Right atrium auricular region (tissue), 2 donors: ENCODE measurements at regions not wholly inside any gene's neighbourhood (a gene's known extent, or its start where the extent isn't known, plus 50 kb on each side); places are given as distances from the start of the nearest gene placed in this dataset.

Experiments
- DNase-seq: peaks from one replicate; pipeline ENCODE4 v3.0.0-alpha.2; 2019; ENCODE audit warnings: low spot score
- H3K27ac ChIP-seq, 2 donors: fragments of 200-600 bp; sonication (generic); 1 replicate in 1 of 2; 2 replicates in 1 of 2; pipeline ENCODE4 v1.5.1; 2016 to 2019
- H3K27me3 ChIP-seq, 2 donors: fragments of 200-600 bp; sonication (generic); one replicate each; pipeline versions ENCODE4 v1.5.1 to v1.6.0; 2017 to 2019
- H3K36me3 ChIP-seq: fragments of 200-600 bp; sonication (generic); one replicate; pipeline ENCODE4 v1.5.1; 2016
- H3K4me1 ChIP-seq, 2 donors: fragments of 200-600 bp; sonication (generic); one replicate each; pipeline versions ENCODE4 v1.5.1 to v1.6.0; 2017 to 2019
- H3K4me3 ChIP-seq, 2 donors: fragments of 200-600 bp; sonication (generic); 1 replicate in 1 of 2; 2 replicates in 1 of 2; pipeline ENCODE4 v1.5.1; 2017 to 2019; ENCODE audit warnings: mild to moderate bottlenecking in 1 of 2, moderate library complexity in 1 of 2
- H3K9me3 ChIP-seq, 2 donors: fragments of 200-600 bp; sonication (generic); one replicate each; pipeline ENCODE4 v1.5.1; 2019
- CTCF ChIP-seq, 2 donors: fragments of 200-600 bp; sonication (generic); IDR thresholded peaks; one replicate each; pipeline ENCODE4 v1.5.1; 2019; ENCODE audit warnings: antibody characterized with exemption in 2 of 2

GRCh38 chr4:100827756-100828155 lies 309.9 kb upstream of the EMCN start:
- DNase-seq: no peak
- H3K4me1 ChIP-seq: no peaks in the 10 kb centered on the region
- H3K36me3 ChIP-seq: no peaks in the 10 kb centered on the region
- no peaks in the 10 kb centered on the region for H3K27me3 ChIP-seq
- H3K27ac ChIP-seq: no peak overlapping the region
- TF ChIP-seq CTCF (IDR thresholded peaks at IDR 0.05): no peak
- no peaks in the 10 kb centered on the region for H3K9me3 ChIP-seq
- H3K4me3 ChIP-seq: no peak overlapping the region

- no peak for DNase-seq
- TF ChIP-seq CTCF (IDR thresholded peaks at IDR 0.05): no peak
- no peak overlapping the region for H3K27ac ChIP-seq
- no peak overlapping the region for H3K4me3 ChIP-seq
- no peaks in the 10 kb centered on the region for H3K36me3 ChIP-seq
- no peaks in the 10 kb centered on the region for H3K9me3 ChIP-seq
- no peaks in the 10 kb centered on the region for H3K27me3 ChIP-seq
- no peaks in the 10 kb centered on the region for H3K4me1 ChIP-seq
Observed at GRCh38 chr4:100826808-100827548, 309.2 kb upstream of the EMCN start.

GRCh38 chr4:100826067-100826466 lies 308.2 kb upstream of the EMCN start:
- Histone ChIP-seq H3K4me3 (no peak overlapping the region), H3K36me3 (no peaks in the 10 kb centered on the region), H3K9me3 (no peaks in the 10 kb centered on the region), H3K27ac (no peak overlapping the region), H3K4me1 (no peaks in the 10 kb centered on the region), H3K27me3 (no peaks in the 10 kb centered on the region)
- DNase-seq: no peak
- no peak for TF ChIP-seq CTCF (IDR thresholded peaks at IDR 0.05)

- no peak overlapping the region for H3K4me3 ChIP-seq
- no peaks in the 10 kb centered on the region for H3K9me3 ChIP-seq
- H3K4me1 ChIP-seq: no peaks in the 10 kb centered on the region
- no peaks in the 10 kb centered on the region for H3K36me3 ChIP-seq
- H3K27me3 ChIP-seq: no peaks in the 10 kb centered on the region
- TF ChIP-seq CTCF (IDR thresholded peaks at IDR 0.05): no peak
- H3K27ac ChIP-seq: no peak overlapping the region
- DNase-seq: no peak
Observed at GRCh38 chr4:100823993-100824323, 306.1 kb upstream of the EMCN start.

- no peak for DNase-seq
- H3K9me3 ChIP-seq: no peaks in the 10 kb centered on the region
- no peak overlapping the region for H3K4me3 ChIP-seq
- no peaks in the 10 kb centered on the region for H3K36me3 ChIP-seq
- H3K4me1 ChIP-seq: no peaks in the 10 kb centered on the region
- TF ChIP-seq CTCF (IDR thresholded peaks at IDR 0.05): no peak
- H3K27me3 ChIP-seq: no peaks in the 10 kb centered on the region
- H3K27ac ChIP-seq: no peak overlapping the region
Observed at GRCh38 chr4:100823066-100823992, 305.5 kb upstream of the EMCN start.
